Adrenal gland (tissue), 5 donors: ENCODE measurements at regions not wholly inside any gene's neighbourhood (a gene's known extent, or its start where the extent isn't known, plus 50 kb on each side); places are given as distances from the start of the nearest gene placed in this dataset.

Experiments used
- POLR2A ChIP-seq, 2 donors: fragments of 450-650 bp; IDR thresholded peaks; one replicate each; pipeline ENCODE4 v1.6.1; 2017; ENCODE audit warnings: antibody characterized with exemption in 2 of 2, mild to moderate bottlenecking in 2 of 2, moderate library complexity in 1 of 2
- TF ChIP-seq, protein P1 (sequence below), 6 experiments: fragments of 450-650 bp in 4 of 6; fragments of 200-600 bp in 2 of 6; sonication (generic) in 1 of 6; IDR thresholded peaks; 1 replicate in 5 of 6; 2 replicates in 1 of 6; pipeline versions ENCODE4 v1.5.1 to v1.8.0; 2016 to 2021; ENCODE audit warnings: antibody characterized with exemption in 6 of 6, mild to moderate bottlenecking in 2 of 6, moderate library complexity in 1 of 6
- donor health status: DM: no; HTN: no; CAD: no.

DNA sequence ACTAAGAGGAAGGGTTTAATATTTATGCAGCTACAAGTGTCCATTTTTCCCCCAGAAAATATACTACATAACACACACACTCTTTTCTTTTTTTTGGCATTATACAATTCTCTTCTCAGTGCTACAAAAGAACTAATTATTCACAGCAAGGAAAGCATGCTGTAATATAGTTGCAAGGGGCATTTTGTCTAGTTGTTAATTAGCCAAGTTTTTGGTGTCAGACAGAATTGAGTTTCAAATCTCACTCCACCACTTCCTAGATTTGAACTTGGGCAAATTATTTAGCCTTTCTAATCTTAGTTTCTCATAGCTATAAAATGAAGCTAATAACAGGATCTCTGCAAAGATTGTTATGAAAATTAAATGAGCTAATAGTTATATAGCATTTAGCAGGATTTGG, 60.0 kb upstream of the VTCN1 start:
- TF ChIP-seq, protein P1, sequence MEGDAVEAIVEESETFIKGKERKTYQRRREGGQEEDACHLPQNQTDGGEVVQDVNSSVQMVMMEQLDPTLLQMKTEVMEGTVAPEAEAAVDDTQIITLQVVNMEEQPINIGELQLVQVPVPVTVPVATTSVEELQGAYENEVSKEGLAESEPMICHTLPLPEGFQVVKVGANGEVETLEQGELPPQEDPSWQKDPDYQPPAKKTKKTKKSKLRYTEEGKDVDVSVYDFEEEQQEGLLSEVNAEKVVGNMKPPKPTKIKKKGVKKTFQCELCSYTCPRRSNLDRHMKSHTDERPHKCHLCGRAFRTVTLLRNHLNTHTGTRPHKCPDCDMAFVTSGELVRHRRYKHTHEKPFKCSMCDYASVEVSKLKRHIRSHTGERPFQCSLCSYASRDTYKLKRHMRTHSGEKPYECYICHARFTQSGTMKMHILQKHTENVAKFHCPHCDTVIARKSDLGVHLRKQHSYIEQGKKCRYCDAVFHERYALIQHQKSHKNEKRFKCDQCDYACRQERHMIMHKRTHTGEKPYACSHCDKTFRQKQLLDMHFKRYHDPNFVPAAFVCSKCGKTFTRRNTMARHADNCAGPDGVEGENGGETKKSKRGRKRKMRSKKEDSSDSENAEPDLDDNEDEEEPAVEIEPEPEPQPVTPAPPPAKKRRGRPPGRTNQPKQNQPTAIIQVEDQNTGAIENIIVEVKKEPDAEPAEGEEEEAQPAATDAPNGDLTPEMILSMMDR (IDR thresholded peaks at IDR 0.05), result no peak
- TF ChIP-seq POLR2A (IDR thresholded peaks at IDR 0.05), result no peak
